Right renal cortex interstitium (tissue), 3 donors: ENCODE measurements at regions not wholly inside any gene's neighbourhood (a gene's known extent, or its start where the extent isn't known, plus 50 kb on each side); places are given as distances from the start of the nearest gene placed in this dataset.
"Not testable (repeated sequence)": the region's sequence is repeated elsewhere in the genome, so short reads cannot be mapped to it uniquely, and the experiment has no call there.

Experiments used
- DNase-seq, 3 donors: peaks; one replicate each; pipeline ENCODE4 v3.0.0-alpha.2; 2013; ENCODE audit warnings: low read depth in 3 of 3, low spot score in 2 of 3

- no peak for DNase-seq
These were observed 108.6 kb upstream of the RAI14 start for GRCh38 chr5:34547300-34548085.

- no peak for DNase-seq
These were observed 108.1 kb upstream of the RAI14 start for GRCh38 chr5:34548086-34548403.

- DNase-seq: no peak
These were observed 105.9 kb upstream of the RAI14 start for GRCh38 chr5:34550247-34550646.

- no peak for DNase-seq
These were observed 105.2 kb upstream of the RAI14 start for GRCh38 chr5:34550964-34551363.

- no peak for DNase-seq
These were observed 104.2 kb upstream of the RAI14 start for GRCh38 chr5:34551911-34552433.

GRCh38 chr5:34552686-34553085, 103.4 kb upstream of the RAI14 start:
- no peak for DNase-seq

GRCh38 chr5:34553581-34553980, 102.5 kb upstream of the RAI14 start:
- no peak for DNase-seq

- no peak for DNase-seq
These were observed 101.5 kb upstream of the RAI14 start for GRCh38 chr5:34554641-34555040.

GRCh38 chr5:34555699-34556508, 100.2 kb upstream of the RAI14 start:
- DNase-seq: no peak

- no peak for DNase-seq
These were observed 99.7 kb upstream of the RAI14 start for GRCh38 chr5:34556509-34556782.

GRCh38 chr5:34561581-34561980, 94.5 kb upstream of the RAI14 start:
- DNase-seq: not testable (repeated sequence)

GRCh38 chr5:34562791-34563190, 93.3 kb upstream of the RAI14 start:
- no peak for DNase-seq

GRCh38 chr5:34563269-34563668, 92.9 kb upstream of the RAI14 start:
- DNase-seq: no peak

- DNase-seq: no peak
These were observed 92.0 kb upstream of the RAI14 start for GRCh38 chr5:34563931-34564709.

- DNase-seq: no peak
These were observed 91.4 kb upstream of the RAI14 start for GRCh38 chr5:34564710-34565235.

GRCh38 chr5:34570143-34570542, 86.0 kb upstream of the RAI14 start:
- DNase-seq: no peak

GRCh38 chr5:34570721-34571676, 85.1 kb upstream of the RAI14 start:
- DNase-seq: no peak

- no peak for DNase-seq
These were observed 84.5 kb upstream of the RAI14 start for GRCh38 chr5:34571677-34572041.

- no peak for DNase-seq
These were observed 81.1 kb upstream of the RAI14 start for GRCh38 chr5:34574936-34575467.
